SIG-M5 treated with dmso at 0.1 percent for 504 hours (cell line): ENCODE measurements at regions not wholly inside any gene's neighbourhood (a gene's known extent, or its start where the extent isn't known, plus 50 kb on each side); places are given as distances from the start of the nearest gene placed in this dataset.

Experiments
- DNase-seq: peaks from one replicate; lab custom pipeline; 2025; ENCODE audit not compliant: unreplicated experiment; lab: John Stamatoyannopoulos, UW

DNA sequence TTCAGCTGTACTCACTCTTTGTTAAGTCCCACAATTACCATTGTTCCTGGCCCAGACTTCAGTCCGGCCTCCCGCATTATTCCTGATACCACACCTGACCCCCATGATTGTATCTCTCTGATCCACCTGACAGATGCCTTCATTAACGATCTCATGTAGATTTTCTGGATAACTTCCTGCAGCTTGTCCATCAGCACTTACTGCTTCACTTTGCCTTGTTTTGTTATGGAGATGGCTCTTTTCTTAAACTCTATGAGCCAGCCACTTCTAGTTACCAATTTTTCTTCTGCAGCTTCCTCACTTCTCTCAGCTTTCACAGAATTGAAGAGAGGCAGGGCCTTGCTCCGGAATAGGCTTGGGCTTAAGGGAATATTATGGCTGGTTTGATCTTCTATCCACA lies 1044.2 kb downstream of the PLOD2 start:
- no peak for DNase-seq

GRCh38 chr3:145118303-145118702 lies 1042.7 kb downstream of the PLOD2 start:
- DNase-seq, result no peak

- no peak for DNase-seq
Observed at GRCh38 chr3:145124900-145125678, 1035.9 kb downstream of the PLOD2 start.

- DNase-seq, result no peak
Observed at GRCh38 chr3:145133281-145133680, 1027.7 kb downstream of the PLOD2 start.

GRCh38 chr3:145134738-145135137 lies 1026.2 kb downstream of the PLOD2 start:
- DNase-seq, result no peak

- peak; percentile 41 for DNase-seq
Observed at GRCh38 chr3:145144361-145144760, 1016.6 kb downstream of the PLOD2 start.

DNA sequence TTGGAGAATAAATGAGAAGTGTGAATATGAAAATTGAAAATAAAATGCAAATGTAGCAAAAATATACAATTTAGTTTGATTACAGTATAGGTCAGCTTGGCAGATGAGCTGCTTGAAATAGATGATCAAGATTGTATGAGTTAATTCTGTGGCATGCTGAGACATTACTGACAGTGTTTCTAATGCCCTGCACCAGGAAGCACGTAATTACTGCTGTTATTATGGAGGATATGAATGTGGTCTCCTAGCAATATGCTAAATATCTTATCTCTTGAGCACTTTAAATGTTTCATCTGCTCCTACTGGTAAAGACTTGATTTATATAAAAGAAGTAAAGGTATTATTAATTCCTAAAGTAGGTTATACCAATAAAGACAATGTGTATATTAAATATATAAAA lies 1015.5 kb downstream of the PLOD2 start:
- no peak for DNase-seq

DNA sequence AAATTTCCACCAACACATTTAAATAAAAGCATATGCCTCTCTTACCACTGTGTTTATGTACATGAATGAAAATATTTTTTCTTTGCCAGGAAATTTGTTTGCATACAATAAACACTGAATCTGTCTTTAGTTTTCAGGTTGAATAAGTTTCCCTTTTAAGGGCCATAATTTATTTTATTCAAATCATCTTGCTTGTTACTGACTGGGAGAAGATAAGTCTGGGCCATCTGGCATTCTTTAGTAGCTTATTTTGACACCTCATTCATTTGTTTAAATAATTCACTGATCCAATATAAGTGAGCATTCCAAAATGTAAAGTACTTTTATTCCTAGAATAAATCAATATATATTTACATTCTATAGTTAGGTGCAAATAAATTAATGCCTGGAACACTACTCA lies 1001.3 kb downstream of the PLOD2 start:
- DNase-seq, result no peak

- DNase-seq, result no peak
Observed at GRCh38 chr3:145170121-145170520, 990.9 kb downstream of the PLOD2 start.

- DNase-seq, result peak; percentile 67
Observed at GRCh38 chr3:145175626-145176025, 985.4 kb downstream of the PLOD2 start.

- DNase-seq, result no peak
Observed at GRCh38 chr3:145176907-145177306, 984.1 kb downstream of the PLOD2 start.

GRCh38 chr3:145177828-145178227 lies 983.2 kb downstream of the PLOD2 start:
- no peak for DNase-seq

DNA sequence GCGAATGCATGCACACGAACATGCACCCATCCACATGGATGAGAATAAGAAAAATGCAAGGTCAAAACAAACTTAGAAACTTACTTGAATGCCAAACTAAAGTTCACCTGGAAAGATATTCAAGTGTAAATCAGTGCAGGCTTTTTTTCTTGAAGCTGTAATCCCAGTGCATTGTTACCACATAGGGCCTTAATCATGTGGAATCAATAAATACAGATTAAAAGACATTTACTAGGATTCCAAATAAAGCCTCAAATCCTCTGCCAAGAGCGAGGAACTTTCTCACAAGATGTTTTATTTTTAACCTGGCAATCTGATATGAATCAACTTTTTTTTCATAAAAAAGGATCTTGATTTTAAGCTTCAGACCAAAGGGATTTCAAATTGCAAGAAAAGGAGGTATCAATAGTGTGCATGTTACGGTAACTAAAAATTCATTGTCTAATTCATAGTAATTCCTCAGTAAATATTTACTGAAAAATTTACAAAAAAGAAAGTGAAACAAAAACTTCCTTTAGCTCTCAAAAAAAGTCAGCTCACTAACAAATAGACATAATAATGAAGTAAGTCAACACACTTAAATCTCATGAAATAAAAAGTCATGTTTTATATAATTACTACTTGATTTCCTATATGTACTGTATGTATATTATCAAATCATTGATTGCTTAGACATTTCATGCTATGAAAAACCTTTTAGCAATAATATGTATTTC lies 978.6 kb downstream of the PLOD2 start:
- no peak for DNase-seq

DNA sequence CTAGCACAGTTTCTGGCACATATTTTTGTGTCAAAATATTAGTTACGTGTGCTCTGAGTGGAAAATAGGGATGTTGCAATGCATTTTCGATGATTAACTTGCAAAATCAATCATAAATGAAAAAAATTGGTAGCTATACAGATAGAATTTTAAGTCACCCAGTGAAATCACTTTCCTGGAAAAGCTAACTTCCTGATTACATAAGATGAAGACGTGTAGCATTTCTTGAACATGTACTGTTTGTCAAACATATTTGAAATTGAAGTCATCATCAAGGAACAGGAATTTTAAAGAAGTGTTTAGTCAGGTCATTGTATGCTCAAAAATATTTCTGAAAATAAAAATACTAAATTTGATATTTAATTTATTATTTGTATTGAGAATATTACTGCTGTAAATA lies 977.7 kb downstream of the PLOD2 start:
- DNase-seq, result no peak

DNA sequence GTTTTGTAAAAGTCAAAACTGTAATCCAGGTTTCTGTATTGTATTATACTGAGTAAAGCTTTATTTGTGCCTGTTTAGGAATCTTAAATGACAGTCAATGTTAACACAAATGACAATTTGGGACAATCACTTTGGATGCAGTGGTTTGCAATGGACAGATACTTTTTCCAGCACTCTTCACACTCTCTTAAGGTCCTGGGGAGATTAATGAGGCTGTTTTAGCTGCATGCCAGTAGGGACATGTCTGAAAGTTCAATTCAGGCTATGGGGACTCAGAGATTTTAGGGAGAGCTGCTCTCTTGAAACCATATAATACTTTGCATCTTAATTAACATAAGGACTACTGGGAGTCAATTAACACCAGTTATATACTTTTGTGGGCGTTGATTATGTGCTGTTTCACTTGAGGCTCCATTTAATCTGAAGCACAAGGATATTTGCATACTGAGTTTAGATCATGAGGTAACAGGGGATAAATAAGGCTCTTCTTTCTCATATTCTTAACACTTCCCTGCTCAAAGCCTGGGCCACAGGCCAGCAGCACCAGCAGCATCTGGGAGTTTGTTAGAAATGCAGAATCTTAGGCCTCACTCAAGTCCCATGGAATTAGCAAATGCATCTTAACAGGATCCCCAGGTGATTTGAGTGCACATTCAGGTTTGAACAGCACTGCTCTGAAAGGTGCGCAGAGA lies 972.8 kb downstream of the PLOD2 start:
- DNase-seq, result no peak

DNA sequence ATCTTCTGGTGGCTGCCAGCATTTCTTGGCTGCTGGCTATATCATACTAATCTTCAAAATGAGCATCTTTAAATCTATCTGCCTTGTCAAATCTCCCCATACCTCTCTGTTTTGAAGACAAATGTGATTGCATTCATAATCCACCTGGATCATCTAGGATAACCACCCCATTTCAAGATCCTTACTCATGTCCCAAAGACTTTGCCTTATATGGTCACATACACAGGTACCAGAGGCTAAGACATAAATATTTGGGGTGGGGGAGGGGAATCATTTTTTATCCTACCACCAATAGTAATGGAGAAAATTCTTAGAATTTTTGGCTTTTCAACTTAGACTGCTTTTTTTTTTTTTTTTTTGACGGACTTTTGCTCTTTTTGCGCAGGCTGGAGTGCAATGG lies 970.8 kb downstream of the PLOD2 start:
- no peak for DNase-seq

DNA sequence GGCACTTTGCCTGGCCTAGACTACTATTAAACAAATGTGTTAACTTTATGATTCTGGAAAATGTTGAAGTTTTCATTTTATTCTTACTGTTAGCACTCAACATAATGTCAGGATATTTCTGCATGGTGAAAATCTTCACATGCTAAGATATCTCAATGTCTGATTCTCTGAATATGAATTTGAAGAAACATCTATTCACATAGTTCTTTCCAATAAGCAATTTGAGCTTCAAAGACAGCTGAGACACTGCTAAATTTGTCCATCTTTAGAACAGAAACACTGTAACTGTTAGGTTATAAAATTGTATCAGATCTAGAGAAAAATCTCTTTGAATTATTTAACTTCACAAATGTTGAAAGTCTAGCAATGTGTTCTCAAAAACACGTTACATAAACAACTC lies 970.2 kb downstream of the PLOD2 start:
- DNase-seq, result no peak

DNA sequence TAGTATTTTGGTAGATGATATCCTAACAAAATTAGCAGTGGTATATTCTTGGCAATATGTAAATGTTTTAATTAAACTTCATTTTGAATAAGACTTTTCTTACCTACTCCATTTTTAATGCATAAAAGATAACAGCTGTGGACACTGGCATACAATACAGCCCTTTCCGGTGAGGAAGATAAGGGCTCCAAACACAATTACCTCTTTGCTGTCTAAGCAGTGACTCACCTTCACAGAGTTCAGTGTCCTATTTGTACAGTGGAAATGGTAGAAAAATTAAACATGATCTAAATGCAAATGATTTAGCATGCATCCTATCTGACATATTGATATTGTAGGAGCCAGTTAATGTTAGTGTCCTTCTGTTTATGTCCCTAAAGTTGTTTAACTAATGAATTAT lies 969.4 kb downstream of the PLOD2 start:
- no peak for DNase-seq

- DNase-seq, result peak; percentile 8
Observed at GRCh38 chr3:145197051-145197820, 963.7 kb downstream of the PLOD2 start.

GRCh38 chr3:145197821-145198220 lies 963.2 kb downstream of the PLOD2 start:
- no peak for DNase-seq

GRCh38 chr3:145209561-145209960 lies 951.4 kb downstream of the PLOD2 start:
- no peak for DNase-seq
